MCF 10A (cell line): ENCODE measurements at regions not wholly inside any gene's neighbourhood (a gene's known extent, or its start where the extent isn't known, plus 50 kb on each side); places are given as distances from the start of the nearest gene placed in this dataset.
A peak's percentile ranks its signal among the peaks of the same experiment; 100 is the strongest.

Experiments
- BruUV-seq: library from RNA; stranded (reverse); fragments of 400-500 nt; replicated peaks from 2 replicates; lab custom pipeline; 2021; lab: Mats Ljungman, UMichigan
- CTCF ChIA-PET: fragments of 300-600 bp; sonication (Branson Sonifier 250); formaldehyde crosslinking; extraction: SDS; loops from one replicate; lab custom pipeline; 2021; ENCODE audit warnings: antibody characterized with exemption, inconsistent platforms; lab: Yijun Ruan, JAX
- POLR2A ChIA-PET: fragments of 300-600, 350-650 bp; sonication (Branson Sonifier 250); formaldehyde crosslinking; extraction: SDS; loops from one replicate; lab custom pipeline; 2020; ENCODE audit warnings: antibody characterized with exemption, inconsistent platforms; lab: Yijun Ruan, JAX
- DNase-seq: peaks from one replicate; pipeline ENCODE4 v3.0.0-alpha.2; 2018; ENCODE audit not compliant: unreplicated experiment
- H3K27ac Mint-ChIP-seq: one replicate; pipeline ENCODE4 v1.8.0; 2022; ENCODE audit warnings: mild to moderate bottlenecking, low read depth, mixed read lengths; ENCODE audit not compliant: unreplicated experiment
- H3K27me3 Mint-ChIP-seq: one replicate; pipeline ENCODE4 v1.8.0; 2022; ENCODE audit warnings: mixed read lengths; ENCODE audit not compliant: insufficient read depth, unreplicated experiment
- H3K36me3 Mint-ChIP-seq: one replicate; pipeline ENCODE4 v1.8.0; 2022; ENCODE audit warnings: mild to moderate bottlenecking, moderate library complexity, mixed read lengths; ENCODE audit not compliant: insufficient read depth, unreplicated experiment
- H3K4me1 Mint-ChIP-seq: one replicate; pipeline ENCODE4 v1.8.0; 2022; ENCODE audit warnings: mixed read lengths; ENCODE audit not compliant: insufficient read depth, unreplicated experiment
- H3K4me3 Mint-ChIP-seq: one replicate; pipeline ENCODE4 v1.8.0; 2022; ENCODE audit warnings: mild to moderate bottlenecking, moderate library complexity, mixed read lengths; ENCODE audit not compliant: unreplicated experiment
- H3K9me3 Mint-ChIP-seq: one replicate; pipeline ENCODE4 v1.8.0; 2022; ENCODE audit warnings: mixed read lengths; ENCODE audit not compliant: unreplicated experiment
- CTCF ChIP-seq: fragments of 200-600 bp; IDR thresholded peaks from one replicate; pipeline ENCODE4 v1.8.0; 2022; ENCODE audit warnings: antibody characterized with exemption, mild to moderate bottlenecking; ENCODE audit not compliant: unreplicated experiment
- intact Hi-C: fragments of 100-400 bp; cut with micrococcal nuclease; formaldehyde crosslinking; loops from 2 replicates; pipeline ENCODE4 v1.14.1; 2022

- CTCF ChIA-PET = no interaction called here
- intact Hi-C loops = no loop called here
- no TSS peak for BruUV-seq
Measured at GRCh38 chr3:80241791-80242190, 474.0 kb upstream of the ROBO1 start.

GRCh38 chr3:80239301-80239700, 471.5 kb upstream of the ROBO1 start:
- BruUV-seq = no TSS peak
- intact Hi-C loops = no loop called here
- no peaks in the 10 kb centered on the region for H3K4me1 Mint-ChIP-seq

More at GRCh38 chr3:80241791-80242190, 474.0 kb upstream of the ROBO1 start:
- Mint-ChIP-seq H3K36me3 (no peaks in the 10 kb centered on the region), H3K27ac (no peak overlapping the region), H3K9me3 (no peaks in the 10 kb centered on the region), H3K27me3 (no peaks in the 10 kb centered on the region), H3K4me3 (no peak overlapping the region), H3K4me1 (no peaks in the 10 kb centered on the region)
- POLR2A ChIA-PET = no interaction called here
- no peak for DNase-seq
- no peak for TF ChIP-seq CTCF

GRCh38 chr3:80238606-80239005, 470.8 kb upstream of the ROBO1 start:
- Mint-ChIP-seq H3K4me3 (no peak overlapping the region), H3K27me3 (no peaks in the 10 kb centered on the region), H3K27ac (peak overlapping the region; percentile 28), H3K4me1 (no peaks in the 10 kb centered on the region), H3K36me3 (no peaks in the 10 kb centered on the region), H3K9me3 (peaks cover 5% of the 10 kb centered on the region)
- ChIA-PET CTCF (no interaction called here), POLR2A (no interaction called here)
- intact Hi-C loops = no loop called here
- no peak for DNase-seq
- TF ChIP-seq CTCF = no peak
- no TSS peak for BruUV-seq

More at GRCh38 chr3:80239301-80239700, 471.5 kb upstream of the ROBO1 start:
- peaks cover 5% of the 10 kb centered on the region for H3K9me3 Mint-ChIP-seq
- H3K27ac Mint-ChIP-seq = no peak overlapping the region
- ChIA-PET CTCF (no interaction called here), POLR2A (no interaction called here)
- no peak for DNase-seq
- no peaks in the 10 kb centered on the region for H3K36me3 Mint-ChIP-seq
- no peaks in the 10 kb centered on the region for H3K27me3 Mint-ChIP-seq
- H3K4me3 Mint-ChIP-seq = no peak overlapping the region
- TF ChIP-seq CTCF = no peak

GRCh38 chr3:80238152-80238551, 470.4 kb upstream of the ROBO1 start:
- Mint-ChIP-seq H3K27me3 (no peaks in the 10 kb centered on the region), H3K27ac (peak overlapping the region; percentile 28), H3K9me3 (peaks cover 5% of the 10 kb centered on the region)

More at GRCh38 chr3:80238152-80238551, 470.4 kb upstream of the ROBO1 start:
- Mint-ChIP-seq H3K36me3 (no peaks in the 10 kb centered on the region), H3K4me3 (no peak overlapping the region), H3K4me1 (peaks cover 4% of the 10 kb centered on the region)
- no TSS peak for BruUV-seq
- no peak for DNase-seq
- POLR2A ChIA-PET = no interaction called here
- TF ChIP-seq CTCF = no peak
- intact Hi-C loops = no loop called here
- CTCF ChIA-PET = no interaction called here
